Ishikawa (cell line): ENCODE measurements at regions not wholly inside any gene's neighbourhood (a gene's known extent, or its start where the extent isn't known, plus 50 kb on each side); places are given as distances from the start of the nearest gene placed in this dataset.

Source experiments
- CEBPB ChIP-seq: IDR thresholded peaks from 2 replicates; pipeline ENCODE4 v1.6.1; 2012
- EP300 ChIP-seq: IDR thresholded peaks from 2 replicates; pipeline ENCODE4 v1.6.1; 2012; ENCODE audit warnings: borderline replicate concordance
- MAX ChIP-seq: IDR thresholded peaks from 2 replicates; pipeline ENCODE4 v1.6.1; 2012
- RAD21 ChIP-seq: IDR thresholded peaks from 2 replicates; pipeline ENCODE4 v1.6.1; 2012; ENCODE audit warnings: low read depth
- TAF1 ChIP-seq: IDR thresholded peaks from 2 replicates; pipeline ENCODE4 v1.6.1; 2012; ENCODE audit warnings: low read depth, mild to moderate bottlenecking
- TCF12 ChIP-seq: IDR thresholded peaks from 2 replicates; pipeline ENCODE4 v1.6.1; 2012; ENCODE audit warnings: low read depth
- TEAD4 ChIP-seq: IDR thresholded peaks from 2 replicates; pipeline ENCODE4 v1.6.1; 2012
- USF1 ChIP-seq: IDR thresholded peaks from 2 replicates; pipeline ENCODE4 v1.6.1; 2012
- YY1 ChIP-seq: IDR thresholded peaks from 2 replicates; pipeline ENCODE4 v1.6.1; 2012; ENCODE audit warnings: low read depth
- ZBTB7A ChIP-seq: IDR thresholded peaks from 2 replicates; pipeline ENCODE4 v1.6.1; 2012; ENCODE audit warnings: low read depth

DNA sequence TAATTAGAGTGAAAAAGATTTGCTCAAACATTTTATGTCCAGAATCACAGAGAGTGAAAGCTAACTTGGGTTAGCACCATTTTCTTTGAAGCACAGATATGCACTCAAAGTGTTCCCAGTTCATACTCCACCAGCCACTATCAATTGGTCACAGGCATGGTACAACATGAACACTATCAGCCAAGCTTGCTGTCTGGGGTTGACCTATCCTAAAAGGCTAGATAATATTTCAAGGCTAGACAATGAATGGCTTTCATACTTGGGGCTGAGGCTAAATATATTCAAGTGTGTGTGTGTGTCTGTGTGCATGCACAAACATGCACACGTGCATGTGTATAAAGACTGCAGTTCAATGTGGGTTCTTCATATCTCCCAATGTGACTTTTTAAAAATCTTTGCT lies 783.0 kb upstream of the GJE1 start:
- TF ChIP-seq USF1 (no peak), EP300 (no peak), TCF12 (no peak), CEBPB (no peak), MAX (no peak), RAD21 (no peak), TEAD4 (no peak), YY1 (no peak), ZBTB7A (no peak), TAF1 (no peak)
